CD4-positive, alpha-beta memory T cell (primary cell): ENCODE measurements at regions not wholly inside any gene's neighbourhood (a gene's known extent, or its start where the extent isn't known, plus 50 kb on each side); places are given as distances from the start of the nearest gene placed in this dataset.
A peak's percentile ranks its signal among the peaks of the same experiment; 100 is the strongest.
"Not testable (repeated sequence)": the region's sequence is repeated elsewhere in the genome, so short reads cannot be mapped to it uniquely, and the experiment has no call there.

Experiments
- CTCF ChIA-PET: fragments of 350-600 bp; sonication (Branson Sonifier 250); formaldehyde crosslinking; loops from one replicate; lab custom pipeline; 2021; ENCODE audit warnings: inconsistent platforms; ENCODE audit not compliant: partially characterized antibody; lab: Charles Lee
- POLR2A ChIA-PET: fragments of 350-600 bp; sonication (Branson Sonifier 250); formaldehyde crosslinking; loops from one replicate; lab custom pipeline; 2021; ENCODE audit not compliant: partially characterized antibody; lab: Charles Lee
- DNase-seq, 5 donors: peaks; one replicate each; pipeline versions ENCODE4 v3.0.0 to v3.0.0-alpha.2; 2020 to 2022; ENCODE audit warnings: mixed read lengths in 1 of 5
- H3K27ac ChIP-seq: one replicate; pipeline ENCODE4 v1.7.0; 2013; ENCODE audit warnings: low read depth, low read length
- H3K27me3 ChIP-seq: 2 replicates; pipeline ENCODE4 v1.7.0; 2013; ENCODE audit warnings: mild to moderate bottlenecking, low read length, moderate library complexity; ENCODE audit not compliant: insufficient read depth
- H3K36me3 ChIP-seq: 2 replicates; pipeline ENCODE4 v1.7.0; 2013; ENCODE audit warnings: mild to moderate bottlenecking, low read length, moderate library complexity; ENCODE audit not compliant: insufficient read depth
- H3K4me1 ChIP-seq: 2 replicates; pipeline ENCODE4 v1.7.0; 2013; ENCODE audit warnings: mild to moderate bottlenecking, low read length, moderate library complexity; ENCODE audit not compliant: insufficient read depth
- H3K4me3 ChIP-seq, 2 donors: one replicate each; pipeline ENCODE4 v1.7.0; 2013; ENCODE audit warnings: low read length in 2 of 2, mild to moderate bottlenecking in 1 of 2
- H3K9me3 ChIP-seq, 2 donors: one replicate each; pipeline ENCODE4 v1.7.0; 2013; ENCODE audit warnings: low read length in 2 of 2, control low read depth in 1 of 2; ENCODE audit not compliant: control insufficient read depth in 1 of 2
- H3K27ac Mint-ChIP-seq, 7 donors: one replicate each; pipeline ENCODE4 v1.8.0; 2020 to 2021; ENCODE audit warnings: mixed read lengths in 7 of 7, mild to moderate bottlenecking in 6 of 7, inconsistent platforms in 3 of 7, moderate library complexity in 3 of 7
- H3K27me3 Mint-ChIP-seq, 2 donors: one replicate each; pipeline ENCODE4 v1.8.0; 2020 to 2021; ENCODE audit warnings: mixed read lengths in 2 of 2
- H3K36me3 Mint-ChIP-seq, 2 donors: one replicate each; pipeline ENCODE4 v1.8.0; 2020 to 2021; ENCODE audit warnings: mixed read lengths in 2 of 2, inconsistent platforms in 1 of 2, mild to moderate bottlenecking in 1 of 2
- H3K4me1 Mint-ChIP-seq, 4 donors: one replicate each; pipeline ENCODE4 v1.8.0; 2020 to 2021; ENCODE audit warnings: mixed read lengths in 4 of 4, mild to moderate bottlenecking in 1 of 4
- H3K4me3 Mint-ChIP-seq, 8 donors: one replicate each; pipeline ENCODE4 v1.8.0; 2020 to 2021; ENCODE audit warnings: mixed read lengths in 8 of 8, mild to moderate bottlenecking in 7 of 8, moderate library complexity in 6 of 8, inconsistent platforms in 3 of 8
- H3K9me3 Mint-ChIP-seq, 8 donors: one replicate each; pipeline ENCODE4 v1.8.0; 2020 to 2021; ENCODE audit warnings: mixed read lengths in 8 of 8, mild to moderate bottlenecking in 5 of 8, inconsistent platforms in 3 of 8, moderate library complexity in 1 of 8
- intact Hi-C: fragments of 100-400 bp; cut with micrococcal nuclease; formaldehyde crosslinking; loops from one replicate; pipeline ENCODE4 v1.15.1; 2023

- no peaks in the 10 kb centered on the region for H3K9me3 ChIP-seq
Observed at GRCh38 chr14:46147452-46147851, 504.1 kb downstream of the RPL10L start.

GRCh38 chr14:46147024-46147423 lies 504.6 kb downstream of the RPL10L start:
- H3K4me3 Mint-ChIP-seq: no peak overlapping the region
- no peaks in the 10 kb centered on the region for H3K9me3 ChIP-seq
- ChIA-PET CTCF (no interaction called here), POLR2A (no interaction called here)
- peaks cover 6 to 24% (median 11%) of the 10 kb centered on the region in 8 donors for H3K9me3 Mint-ChIP-seq
- intact Hi-C loops: no loop called here
- no peak for DNase-seq
- H3K27me3 ChIP-seq: no peaks in the 10 kb centered on the region
- H3K4me3 ChIP-seq: no peak overlapping the region
- no peaks in the 10 kb centered on the region for H3K27me3 Mint-ChIP-seq
- H3K4me1 Mint-ChIP-seq: no peaks in the 10 kb centered on the region
- H3K36me3 Mint-ChIP-seq: no peaks in the 10 kb centered on the region
- H3K27ac ChIP-seq: no peak overlapping the region
- no peaks in the 10 kb centered on the region for H3K36me3 ChIP-seq
- no peak overlapping the region for H3K27ac Mint-ChIP-seq
- no peaks in the 10 kb centered on the region for H3K4me1 ChIP-seq

More at GRCh38 chr14:46147452-46147851, 504.1 kb downstream of the RPL10L start:
- ChIA-PET CTCF (no interaction called here), POLR2A (no interaction called here)
- no peak for DNase-seq
- H3K27ac Mint-ChIP-seq: no peak overlapping the region
- H3K36me3 ChIP-seq: no peaks in the 10 kb centered on the region
- H3K36me3 Mint-ChIP-seq: no peaks in the 10 kb centered on the region
- H3K4me3 ChIP-seq: no peak overlapping the region
- H3K27ac ChIP-seq: no peak overlapping the region
- intact Hi-C loops: no loop called here
- no peak overlapping the region for H3K4me3 Mint-ChIP-seq
- H3K9me3 Mint-ChIP-seq: peaks cover 6 to 23% (median 11%) of the 10 kb centered on the region in 8 donors
- H3K4me1 ChIP-seq: no peaks in the 10 kb centered on the region
- no peaks in the 10 kb centered on the region for H3K4me1 Mint-ChIP-seq
- H3K27me3 ChIP-seq: no peaks in the 10 kb centered on the region
- H3K27me3 Mint-ChIP-seq: no peaks in the 10 kb centered on the region

GRCh38 chr14:46140445-46140844 lies 511.1 kb downstream of the RPL10L start:
- Mint-ChIP-seq H3K27me3 (no peaks in the 10 kb centered on the region), H3K36me3 (no peaks in the 10 kb centered on the region), H3K4me3 (no peak overlapping the region), H3K9me3 (peaks cover 0 to 24% (median 10%) of the 10 kb centered on the region in 8 donors), H3K27ac (no peak overlapping the region), H3K4me1 (no peaks in the 10 kb centered on the region)
- Histone ChIP-seq H3K27ac (no peak overlapping the region), H3K4me3 (no peak overlapping the region), H3K4me1 (no peaks in the 10 kb centered on the region), H3K27me3 (no peaks in the 10 kb centered on the region), H3K9me3 (no peaks in the 10 kb centered on the region), H3K36me3 (no peaks in the 10 kb centered on the region)
- DNase-seq: no peak
- intact Hi-C loops: no loop called here
- ChIA-PET POLR2A (no interaction called here), CTCF (no interaction called here)

- no peak overlapping the region for H3K27ac Mint-ChIP-seq
- H3K36me3 Mint-ChIP-seq: no peaks in the 10 kb centered on the region
- ChIA-PET CTCF (no interaction called here), POLR2A (no interaction called here)
- Histone ChIP-seq H3K36me3 (no peaks in the 10 kb centered on the region), H3K27ac (no peak overlapping the region), H3K27me3 (no peaks in the 10 kb centered on the region), H3K4me1 (no peaks in the 10 kb centered on the region), H3K9me3 (no peaks in the 10 kb centered on the region), H3K4me3 (no peak overlapping the region)
- DNase-seq: no peak
- intact Hi-C loops: no loop called here
- H3K4me3 Mint-ChIP-seq: no peak overlapping the region
- peaks cover 0 to 1% (median 0%) of the 10 kb centered on the region in 4 donors for H3K4me1 Mint-ChIP-seq
- peaks cover 0 to 24% (median 11%) of the 10 kb centered on the region in 8 donors for H3K9me3 Mint-ChIP-seq
- H3K27me3 Mint-ChIP-seq: no peaks in the 10 kb centered on the region
Observed at GRCh38 chr14:46139649-46140048, 511.9 kb downstream of the RPL10L start.

- H3K36me3 Mint-ChIP-seq: no peaks in the 10 kb centered on the region
- ChIA-PET POLR2A (no interaction called here), CTCF (no interaction called here)
- no peak overlapping the region for H3K27ac Mint-ChIP-seq
- DNase-seq: no peak
- no peaks in the 10 kb centered on the region for H3K27me3 ChIP-seq
- no peak overlapping the region for H3K4me3 ChIP-seq
- no peaks in the 10 kb centered on the region for H3K36me3 ChIP-seq
- H3K27ac ChIP-seq: no peak overlapping the region
- no peaks in the 10 kb centered on the region for H3K9me3 ChIP-seq
- H3K4me3 Mint-ChIP-seq: no peak overlapping the region
- H3K4me1 ChIP-seq: no peaks in the 10 kb centered on the region
- intact Hi-C loops: no loop called here
- H3K4me1 Mint-ChIP-seq: peaks cover 0 to 1% (median 0%) of the 10 kb centered on the region in 4 donors
- peaks cover 4 to 30% (median 18%) of the 10 kb centered on the region in 8 donors for H3K9me3 Mint-ChIP-seq
- no peaks in the 10 kb centered on the region for H3K27me3 Mint-ChIP-seq
Observed at GRCh38 chr14:46137786-46138185, 513.8 kb downstream of the RPL10L start.

GRCh38 chr14:46136456-46136855 lies 515.1 kb downstream of the RPL10L start:
- Histone ChIP-seq H3K4me3 (no peak overlapping the region), H3K27ac (no peak overlapping the region), H3K36me3 (no peaks in the 10 kb centered on the region), H3K9me3 (no peaks in the 10 kb centered on the region), H3K4me1 (no peaks in the 10 kb centered on the region), H3K27me3 (no peaks in the 10 kb centered on the region)
- H3K4me3 Mint-ChIP-seq: no peak overlapping the region
- H3K27ac Mint-ChIP-seq: no peak overlapping the region
- CTCF ChIA-PET: no interaction called here
- peaks cover 0 to 1% (median 0%) of the 10 kb centered on the region in 4 donors for H3K4me1 Mint-ChIP-seq
- H3K9me3 Mint-ChIP-seq: peaks cover 4 to 30% (median 16%) of the 10 kb centered on the region in 8 donors
- intact Hi-C loops: no loop called here
- no peaks in the 10 kb centered on the region for H3K36me3 Mint-ChIP-seq
- no peak for DNase-seq
- POLR2A ChIA-PET: no interaction called here
- H3K27me3 Mint-ChIP-seq: no peaks in the 10 kb centered on the region

GRCh38 chr14:46108228-46108627 lies 543.4 kb downstream of the RPL10L start:
- no peak overlapping the region for H3K27ac Mint-ChIP-seq
- Histone ChIP-seq H3K27me3 (no peaks in the 10 kb centered on the region), H3K4me3 (no peak overlapping the region), H3K9me3 (peaks cover 0 to 5% of the 10 kb centered on the region in 2 donors), H3K4me1 (no peaks in the 10 kb centered on the region), H3K36me3 (no peaks in the 10 kb centered on the region), H3K27ac (no peak overlapping the region)
- H3K4me1 Mint-ChIP-seq: no peaks in the 10 kb centered on the region
- peak in 1 of 5 donors; percentile 33 for DNase-seq
- intact Hi-C loops: no loop called here
- H3K27me3 Mint-ChIP-seq: no peaks in the 10 kb centered on the region
- peaks cover 0 to 35% (median 21%) of the 10 kb centered on the region in 8 donors for H3K9me3 Mint-ChIP-seq
- no peaks in the 10 kb centered on the region for H3K36me3 Mint-ChIP-seq
- H3K4me3 Mint-ChIP-seq: no peak overlapping the region
- ChIA-PET CTCF (no interaction called here), POLR2A (no interaction called here)

- intact Hi-C loops, H3K27ac Mint-ChIP-seq, H3K27me3 ChIP-seq, H3K36me3 ChIP-seq, H3K9me3 ChIP-seq, H3K4me1 ChIP-seq, H3K4me3 ChIP-seq, H3K27ac ChIP-seq, H3K4me3 Mint-ChIP-seq, POLR2A ChIA-PET, CTCF ChIA-PET, H3K27me3 Mint-ChIP-seq, H3K36me3 Mint-ChIP-seq, H3K4me1 Mint-ChIP-seq, DNase-seq: not testable (repeated sequence)
- H3K9me3 Mint-ChIP-seq: peaks cover 0 to 14% (median 9%) of the 10 kb centered on the region in 8 donors
Observed at GRCh38 chr14:46100901-46101300, 550.7 kb downstream of the RPL10L start.
